ENCODE measurements at regions not wholly inside any gene's neighbourhood (a gene's known extent, or its start where the extent isn't known, plus 50 kb on each side); places are given as distances from the start of the nearest gene placed in this dataset.

DNA sequence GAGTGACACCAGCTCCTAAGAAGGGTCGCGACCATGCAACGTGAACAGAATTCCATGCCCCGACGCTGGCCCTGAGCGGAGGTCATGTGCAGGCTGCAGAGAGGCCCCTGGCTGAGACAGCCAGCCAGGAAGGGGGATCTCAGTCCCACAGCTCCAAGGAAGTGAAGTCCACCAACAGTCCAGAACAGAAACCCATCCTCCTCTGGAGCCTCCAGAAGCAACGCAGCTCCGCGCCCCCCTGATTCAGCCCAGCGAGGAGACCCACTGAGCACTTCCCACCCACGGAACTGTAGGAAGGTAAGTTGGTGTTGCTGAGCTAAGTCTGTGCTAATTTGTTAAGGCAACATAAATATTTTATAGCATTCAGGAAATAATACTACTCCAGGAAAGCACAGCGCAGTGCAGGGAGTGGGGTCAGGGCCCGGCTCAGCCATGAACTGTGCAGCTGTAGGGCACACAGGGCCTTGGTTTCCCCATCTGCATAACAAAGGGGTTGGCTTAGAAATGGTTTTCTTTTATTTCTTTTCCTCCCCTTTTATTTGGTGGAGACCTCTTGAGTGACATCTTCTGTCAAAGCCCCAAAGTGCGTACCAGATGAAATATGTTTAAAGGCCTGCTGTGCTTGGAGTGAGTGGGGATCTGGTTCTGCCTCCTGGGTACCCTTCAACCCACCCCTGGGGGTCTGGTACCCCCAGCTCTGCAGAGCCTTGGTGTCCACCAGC is 241.1 kb upstream of the PMEPA1 start:
- no peaks in the 10 kb centered on the region for H3K36me3 Mint-ChIP-seq
- H3K9me3 Mint-ChIP-seq = peaks cover 22% of the 10 kb centered on the region
- no peak for ATAC-seq
- H3K27me3 Mint-ChIP-seq = peaks cover 45% of the 10 kb centered on the region
- no peak overlapping the region for H3K4me3 Mint-ChIP-seq
- no peaks in the 10 kb centered on the region for H3K4me1 Mint-ChIP-seq
- H3K27ac Mint-ChIP-seq = no peak overlapping the region

DNA sequence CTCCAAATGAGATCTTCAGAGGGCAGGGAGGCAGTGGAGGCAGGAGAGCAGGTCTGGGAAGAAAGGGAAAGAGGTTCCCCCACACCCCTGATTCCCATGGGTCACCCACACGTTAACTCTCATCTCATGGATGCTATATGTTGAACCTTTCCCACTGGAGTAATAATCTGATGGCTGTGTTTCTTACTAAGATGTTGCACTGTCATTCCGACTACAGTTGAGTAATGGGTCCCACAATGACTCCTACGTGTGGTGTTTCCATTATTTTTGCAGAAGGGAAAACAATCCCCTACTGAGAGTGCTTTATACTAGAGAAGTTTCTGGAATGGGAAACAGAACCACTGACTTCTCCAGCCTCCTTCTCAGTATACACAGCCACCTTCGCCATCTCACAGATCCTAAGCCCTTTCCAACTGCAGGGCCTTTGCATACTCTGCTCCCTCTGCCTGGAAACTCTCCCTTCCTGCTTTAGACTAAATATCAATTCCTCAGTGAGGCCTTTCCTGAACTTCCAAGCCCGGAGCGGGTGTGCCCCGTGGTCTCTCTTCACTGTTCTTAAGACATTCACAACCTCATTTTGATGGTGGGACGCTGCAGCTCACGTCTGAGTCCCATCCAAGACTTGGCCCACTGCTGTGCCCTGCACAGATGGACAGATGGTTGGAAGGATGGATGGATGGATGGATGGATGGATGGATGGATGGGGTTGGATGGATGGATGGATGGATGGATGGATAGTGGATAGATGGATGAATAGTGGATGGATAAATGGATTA is 238.6 kb upstream of the PMEPA1 start:
- no peak overlapping the region for H3K27ac Mint-ChIP-seq
- H3K27me3 Mint-ChIP-seq = peaks cover 21% of the 10 kb centered on the region
- no peaks in the 10 kb centered on the region for H3K4me1 Mint-ChIP-seq

DNA sequence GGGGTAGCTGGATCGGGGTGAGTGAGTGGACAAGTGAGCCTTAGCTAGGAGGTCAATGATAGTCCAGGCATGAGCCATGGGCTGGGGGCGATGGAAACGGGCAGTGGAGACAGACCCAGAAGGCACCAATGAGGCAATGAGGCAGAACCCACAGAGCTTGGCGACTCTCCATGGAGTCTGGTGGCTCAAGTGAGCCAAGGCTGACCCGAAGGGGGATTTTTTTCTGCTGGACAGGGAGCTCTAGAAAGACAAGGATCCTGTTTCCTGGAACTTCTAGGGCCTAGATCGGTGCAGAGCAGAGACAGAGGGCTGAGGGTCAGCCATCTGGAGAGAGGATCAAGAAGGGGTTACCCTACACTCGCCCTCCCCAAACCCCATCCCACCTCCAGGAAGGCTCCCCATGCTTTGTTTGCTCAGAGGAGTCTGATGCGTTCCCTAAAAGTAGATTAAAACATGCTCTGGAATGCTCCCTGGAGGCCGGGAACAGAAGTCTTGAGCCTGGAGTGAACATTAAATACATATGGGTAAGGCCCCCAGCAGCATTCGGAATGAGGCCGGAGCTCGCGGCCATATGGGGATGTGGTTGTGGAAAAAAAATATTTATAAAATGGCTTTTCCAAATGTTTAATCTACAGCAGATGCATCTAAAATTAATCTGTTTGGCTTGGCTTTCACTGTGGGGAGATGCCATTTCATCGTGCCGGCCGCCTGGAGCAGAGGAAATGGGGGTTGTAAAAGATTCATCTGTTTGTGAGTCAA is 237.8 kb upstream of the PMEPA1 start:
- H3K27me3 Mint-ChIP-seq = peaks cover 21% of the 10 kb centered on the region
- no peak for ATAC-seq
- no peak overlapping the region for H3K27ac Mint-ChIP-seq
- H3K9me3 Mint-ChIP-seq = peaks cover 15% of the 10 kb centered on the region
- H3K36me3 Mint-ChIP-seq = no peaks in the 10 kb centered on the region
- no peaks in the 10 kb centered on the region for H3K4me1 Mint-ChIP-seq
- H3K4me3 Mint-ChIP-seq = no peak overlapping the region

More for the DNA sequence above, 238.6 kb upstream of the PMEPA1 start:
- Mint-ChIP-seq H3K4me3 (no peak overlapping the region), H3K9me3 (peaks cover 15% of the 10 kb centered on the region), H3K36me3 (no peaks in the 10 kb centered on the region)
- no peak for ATAC-seq

DNA sequence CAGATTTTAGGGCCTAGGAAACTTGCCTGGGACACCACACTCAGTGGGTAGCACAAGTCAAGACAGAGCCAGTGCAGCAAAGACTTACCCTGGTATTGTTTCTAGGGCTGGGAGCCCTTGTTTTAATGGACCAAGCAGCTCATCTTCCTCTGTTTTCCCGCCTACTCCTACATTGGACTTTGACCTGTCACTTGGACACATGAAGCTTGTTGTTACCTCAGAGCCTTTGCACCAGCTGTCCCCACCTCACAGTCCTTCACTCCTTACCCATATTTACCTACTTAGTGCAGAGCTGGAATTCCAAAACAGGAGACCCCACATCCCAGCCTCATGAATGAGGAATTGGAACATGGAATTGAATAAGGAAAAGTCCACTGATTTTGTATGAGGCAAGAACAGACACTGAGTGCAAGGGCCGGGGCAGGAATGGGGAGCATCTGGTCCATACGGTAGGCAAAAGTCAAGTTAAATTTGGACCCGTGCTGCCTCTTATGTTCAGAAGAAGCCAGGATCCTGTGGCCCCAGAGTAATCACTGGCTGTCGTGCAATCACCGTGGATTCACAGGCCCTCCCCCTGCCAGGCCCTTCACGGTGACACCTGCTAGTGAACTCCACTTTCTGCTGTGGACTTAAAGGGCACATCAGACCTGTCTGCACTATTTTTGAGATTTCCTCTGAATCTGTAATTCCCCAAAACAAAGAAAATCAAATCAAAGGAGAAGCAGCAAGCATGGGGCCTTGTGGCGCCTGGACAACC is 236.9 kb upstream of the PMEPA1 start:
- ATAC-seq = no peak
- H3K4me3 Mint-ChIP-seq = no peak overlapping the region
- H3K36me3 Mint-ChIP-seq = no peaks in the 10 kb centered on the region
- peaks cover 11% of the 10 kb centered on the region for H3K9me3 Mint-ChIP-seq
- H3K4me1 Mint-ChIP-seq = no peaks in the 10 kb centered on the region
- H3K27ac Mint-ChIP-seq = no peak overlapping the region
- H3K27me3 Mint-ChIP-seq = peaks cover 18% of the 10 kb centered on the region

DNA sequence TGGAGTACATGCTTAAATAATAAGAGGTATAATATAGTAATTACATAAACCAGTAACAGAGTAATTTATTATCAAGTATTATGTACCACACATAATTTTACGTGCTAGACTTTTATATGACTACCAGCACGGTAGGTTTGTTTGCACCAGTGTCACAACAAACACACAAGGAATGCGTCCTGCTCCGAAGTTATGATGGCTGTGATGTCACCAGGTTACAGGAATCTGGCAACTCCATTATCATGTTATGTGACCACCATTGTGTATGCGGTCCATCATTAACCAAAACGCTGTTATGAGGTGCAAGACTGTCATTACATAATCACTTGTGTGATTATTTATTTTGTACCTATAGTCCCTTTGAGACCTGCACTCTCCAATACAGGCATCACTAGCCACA is 235.2 kb upstream of the PMEPA1 start:
- Mint-ChIP-seq H3K4me3 (no peak overlapping the region), H3K36me3 (no peaks in the 10 kb centered on the region), H3K4me1 (no peaks in the 10 kb centered on the region), H3K27ac (no peak overlapping the region), H3K9me3 (peaks cover 9% of the 10 kb centered on the region), H3K27me3 (peaks cover 30% of the 10 kb centered on the region)
- no peak for ATAC-seq

DNA sequence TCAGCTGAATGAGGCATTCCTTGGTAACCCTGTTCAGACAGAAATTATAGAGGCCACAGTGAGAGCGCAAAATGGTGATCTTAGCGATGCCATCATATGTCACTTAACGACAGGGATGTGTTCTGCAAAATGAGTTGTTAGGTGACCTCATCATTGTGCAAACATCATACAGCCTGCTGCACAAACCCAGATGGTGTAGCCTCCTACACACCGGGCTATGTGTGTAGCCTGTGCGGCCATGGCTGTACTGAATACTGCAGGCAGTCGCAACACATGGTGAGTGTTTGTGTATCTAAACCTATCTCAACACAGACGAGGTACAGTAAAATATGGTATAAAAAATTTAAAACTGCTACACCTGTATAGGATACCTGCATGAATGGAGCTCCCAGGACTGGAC is 234.1 kb upstream of the PMEPA1 start:
- Mint-ChIP-seq H3K27ac (no peak overlapping the region), H3K9me3 (peaks cover 5% of the 10 kb centered on the region), H3K36me3 (no peaks in the 10 kb centered on the region), H3K4me3 (no peak overlapping the region), H3K27me3 (peaks cover 23% of the 10 kb centered on the region), H3K4me1 (no peaks in the 10 kb centered on the region)
- no peak for ATAC-seq

DNA sequence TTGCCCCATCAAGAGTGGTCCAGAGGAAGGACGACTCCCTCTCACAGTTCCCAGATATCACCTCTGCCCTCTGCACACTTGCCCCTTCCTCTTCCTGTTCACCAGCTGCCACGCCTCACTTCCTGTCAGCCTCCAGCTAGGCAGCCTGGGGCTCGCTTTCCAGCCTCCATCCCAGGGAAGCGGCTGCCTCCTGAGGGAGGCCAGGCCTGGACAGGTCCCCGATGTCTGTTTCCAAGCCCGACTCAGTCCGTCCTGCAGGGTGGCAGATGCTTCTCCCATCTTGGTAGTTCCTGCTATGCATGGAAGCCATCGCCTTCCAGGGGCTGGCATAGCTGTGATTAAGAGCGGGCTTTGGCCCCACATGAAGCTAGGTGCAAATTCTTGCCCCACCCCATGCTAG is 233.5 kb upstream of the PMEPA1 start:
- H3K4me1 Mint-ChIP-seq = no peaks in the 10 kb centered on the region
- no peaks in the 10 kb centered on the region for H3K36me3 Mint-ChIP-seq
- H3K4me3 Mint-ChIP-seq = no peak overlapping the region
- no peaks in the 10 kb centered on the region for H3K9me3 Mint-ChIP-seq
- H3K27ac Mint-ChIP-seq = no peak overlapping the region
- ATAC-seq = no peak
- peaks cover 21% of the 10 kb centered on the region for H3K27me3 Mint-ChIP-seq

DNA sequence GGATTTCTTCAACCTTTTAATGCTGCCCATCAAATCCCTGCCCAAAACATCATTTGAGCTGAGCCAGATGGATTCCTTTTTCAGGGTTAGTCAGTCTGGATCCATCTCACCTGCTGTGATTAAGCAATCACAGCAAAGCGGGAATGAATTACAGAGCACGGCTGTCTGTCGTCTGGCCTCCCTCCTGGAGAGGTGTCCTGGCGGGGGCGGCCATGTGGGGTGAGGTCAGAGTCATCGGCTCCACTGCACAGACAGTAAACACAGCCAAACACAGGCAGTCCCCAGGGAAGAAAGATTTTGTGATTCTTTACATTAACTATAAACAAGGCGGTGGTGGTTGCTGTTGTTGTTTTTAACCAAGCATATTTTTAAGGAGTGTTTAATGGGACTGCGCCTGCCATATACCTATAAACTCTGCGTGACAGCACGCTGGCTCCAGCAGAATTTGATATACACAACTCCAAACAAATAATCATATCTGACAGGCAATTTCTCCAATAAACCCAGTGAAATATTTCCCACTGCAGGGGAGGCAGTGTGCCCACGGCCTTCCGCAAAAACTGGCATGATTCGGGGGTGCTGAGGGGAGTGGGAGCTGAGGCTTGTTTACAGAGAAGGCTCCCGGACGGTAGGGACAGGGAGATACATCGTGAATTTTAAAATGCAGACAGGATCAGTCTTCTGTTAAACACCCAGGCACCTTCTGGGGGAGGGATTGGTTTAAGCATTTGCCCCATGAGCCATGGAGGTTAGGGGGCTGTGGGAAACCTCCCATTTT is 232.0 kb upstream of the PMEPA1 start:
- Mint-ChIP-seq H3K36me3 (no peaks in the 10 kb centered on the region), H3K4me3 (no peak overlapping the region), H3K27me3 (peaks cover 36% of the 10 kb centered on the region), H3K9me3 (no peaks in the 10 kb centered on the region), H3K4me1 (no peaks in the 10 kb centered on the region), H3K27ac (no peak overlapping the region)
- ATAC-seq = no peak

DNA sequence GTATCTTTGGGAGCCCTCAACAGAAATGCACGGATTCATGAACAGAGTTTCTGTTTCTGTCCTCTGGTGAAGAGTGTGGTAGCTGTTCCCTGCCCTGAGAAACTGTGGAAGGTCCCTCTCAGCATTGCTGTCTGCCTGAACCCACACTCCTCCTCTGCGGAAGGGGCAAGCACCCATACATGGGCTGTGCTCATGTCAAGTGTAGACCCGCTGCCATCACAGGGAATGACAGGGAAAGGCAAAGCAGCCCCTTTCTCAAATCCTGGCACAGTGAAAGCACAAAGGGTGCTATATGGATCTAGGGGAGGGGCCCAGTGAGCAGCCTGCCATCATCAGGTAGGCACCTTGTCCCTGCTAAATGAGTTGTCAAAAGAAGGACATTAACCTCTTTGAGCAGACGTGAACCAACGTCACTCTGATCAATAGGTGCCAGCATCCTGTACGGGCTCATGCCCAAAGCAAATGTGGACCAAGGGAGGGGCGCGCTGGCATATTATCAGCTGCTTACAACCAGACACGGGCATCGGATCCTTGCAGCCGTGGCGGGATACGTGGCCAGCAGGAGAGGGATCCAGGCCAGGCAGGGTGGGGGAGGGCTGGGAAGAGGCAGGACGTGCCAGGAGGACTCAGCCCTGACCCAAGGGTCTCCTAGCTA is 231.2 kb upstream of the PMEPA1 start:
- H3K27ac Mint-ChIP-seq = no peak overlapping the region
- no peak for ATAC-seq
- no peak overlapping the region for H3K4me3 Mint-ChIP-seq
- no peaks in the 10 kb centered on the region for H3K36me3 Mint-ChIP-seq
- no peaks in the 10 kb centered on the region for H3K4me1 Mint-ChIP-seq
- H3K27me3 Mint-ChIP-seq = peaks cover 38% of the 10 kb centered on the region
- H3K9me3 Mint-ChIP-seq = no peaks in the 10 kb centered on the region

DNA sequence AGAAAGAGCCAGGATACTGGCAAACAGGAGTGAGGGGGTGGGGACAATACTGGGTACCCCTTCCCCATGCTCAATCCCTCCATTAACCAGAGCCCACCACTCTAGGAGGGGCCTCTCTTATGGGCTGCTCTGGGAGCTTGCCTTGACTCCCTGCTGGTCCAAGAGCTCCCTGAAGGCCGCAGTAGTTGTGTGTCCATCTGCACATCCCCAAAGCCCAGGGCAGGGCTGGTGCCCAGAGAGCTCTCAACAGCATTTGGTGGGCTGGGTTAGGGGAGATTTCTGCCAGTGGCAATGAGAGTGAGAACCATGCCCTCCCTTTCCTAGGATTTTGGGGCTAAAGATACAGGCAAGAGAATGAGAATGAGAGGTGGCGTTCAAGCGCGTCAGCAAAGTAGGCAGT is 230.6 kb upstream of the PMEPA1 start:
- Mint-ChIP-seq H3K27ac (no peak overlapping the region), H3K4me3 (no peak overlapping the region), H3K36me3 (no peaks in the 10 kb centered on the region), H3K9me3 (no peaks in the 10 kb centered on the region), H3K4me1 (no peaks in the 10 kb centered on the region), H3K27me3 (peaks cover 44% of the 10 kb centered on the region)
- ATAC-seq = no peak

DNA sequence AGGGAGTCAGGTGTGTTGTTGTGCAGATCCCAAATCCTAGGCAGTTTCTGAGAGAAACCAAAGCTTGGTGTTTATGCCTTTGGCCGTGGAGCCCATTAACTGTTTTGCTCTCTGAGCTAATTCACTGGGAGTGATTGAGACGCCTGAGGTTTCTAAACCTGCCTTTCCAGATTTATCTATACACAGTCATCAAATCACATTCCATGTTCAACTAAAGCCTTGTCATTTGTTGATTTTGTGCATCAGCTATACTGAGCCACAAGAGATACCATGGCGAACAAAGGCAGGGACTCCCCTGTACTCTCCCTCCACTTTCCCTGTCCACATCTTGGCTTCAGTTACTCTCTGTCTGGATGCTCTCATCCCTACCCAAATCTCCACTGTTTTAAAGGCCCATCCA is 229.7 kb upstream of the PMEPA1 start:
- ATAC-seq = no peak
- no peaks in the 10 kb centered on the region for H3K4me1 Mint-ChIP-seq
- H3K27ac Mint-ChIP-seq = no peak overlapping the region
- H3K4me3 Mint-ChIP-seq = no peak overlapping the region
- no peaks in the 10 kb centered on the region for H3K36me3 Mint-ChIP-seq
- peaks cover 51% of the 10 kb centered on the region for H3K27me3 Mint-ChIP-seq
- H3K9me3 Mint-ChIP-seq = no peaks in the 10 kb centered on the region

DNA sequence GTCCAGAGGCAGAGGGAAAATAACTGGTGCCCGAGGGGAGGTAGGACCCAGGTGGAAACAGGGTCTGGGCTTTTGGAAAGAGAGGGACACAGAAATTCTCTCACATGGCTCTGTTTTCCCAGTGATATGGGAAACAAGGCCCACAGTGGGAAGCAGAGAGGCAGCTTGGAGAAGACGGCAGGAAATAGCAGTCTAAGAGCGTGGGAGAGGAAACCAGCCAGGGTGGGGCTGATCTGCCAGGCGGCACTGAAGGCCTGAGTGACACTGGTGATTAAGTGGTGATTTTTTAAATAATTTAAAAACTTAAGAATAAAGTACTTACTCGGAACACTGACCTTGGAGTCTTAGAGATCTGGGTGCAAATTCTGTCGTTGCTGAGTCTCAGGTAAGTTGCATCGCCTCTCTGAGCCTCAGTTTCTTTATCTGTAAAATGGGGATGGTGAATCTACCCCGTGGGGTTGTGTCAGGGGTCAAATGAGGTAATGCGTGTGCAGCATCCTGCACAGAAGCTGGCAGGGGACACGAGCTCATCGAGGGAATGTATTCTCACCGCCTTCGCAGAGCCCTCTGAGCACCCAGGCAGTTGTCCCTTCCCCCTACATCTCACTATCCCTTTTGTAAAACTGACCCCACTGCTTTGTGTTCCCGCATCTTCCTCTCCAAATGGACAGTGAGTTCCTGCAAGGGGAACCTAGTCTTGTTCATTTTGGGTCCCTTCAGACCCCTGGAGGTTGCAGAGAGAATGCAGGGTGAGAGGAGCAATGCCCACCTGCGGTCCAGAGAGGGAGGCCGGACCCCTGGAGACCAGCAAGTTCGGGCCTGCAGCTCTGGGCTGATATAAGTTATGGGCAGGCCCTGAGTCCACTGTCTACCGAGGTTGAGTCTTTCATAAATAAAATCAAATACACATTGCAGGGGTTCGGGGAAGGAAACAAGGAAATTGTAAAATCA is 228.6 kb upstream of the PMEPA1 start:
- Mint-ChIP-seq H3K4me3 (no peak overlapping the region), H3K36me3 (no peaks in the 10 kb centered on the region), H3K9me3 (no peaks in the 10 kb centered on the region), H3K4me1 (no peaks in the 10 kb centered on the region), H3K27me3 (peaks cover 51% of the 10 kb centered on the region), H3K27ac (no peak overlapping the region)
- no peak for ATAC-seq

DNA sequence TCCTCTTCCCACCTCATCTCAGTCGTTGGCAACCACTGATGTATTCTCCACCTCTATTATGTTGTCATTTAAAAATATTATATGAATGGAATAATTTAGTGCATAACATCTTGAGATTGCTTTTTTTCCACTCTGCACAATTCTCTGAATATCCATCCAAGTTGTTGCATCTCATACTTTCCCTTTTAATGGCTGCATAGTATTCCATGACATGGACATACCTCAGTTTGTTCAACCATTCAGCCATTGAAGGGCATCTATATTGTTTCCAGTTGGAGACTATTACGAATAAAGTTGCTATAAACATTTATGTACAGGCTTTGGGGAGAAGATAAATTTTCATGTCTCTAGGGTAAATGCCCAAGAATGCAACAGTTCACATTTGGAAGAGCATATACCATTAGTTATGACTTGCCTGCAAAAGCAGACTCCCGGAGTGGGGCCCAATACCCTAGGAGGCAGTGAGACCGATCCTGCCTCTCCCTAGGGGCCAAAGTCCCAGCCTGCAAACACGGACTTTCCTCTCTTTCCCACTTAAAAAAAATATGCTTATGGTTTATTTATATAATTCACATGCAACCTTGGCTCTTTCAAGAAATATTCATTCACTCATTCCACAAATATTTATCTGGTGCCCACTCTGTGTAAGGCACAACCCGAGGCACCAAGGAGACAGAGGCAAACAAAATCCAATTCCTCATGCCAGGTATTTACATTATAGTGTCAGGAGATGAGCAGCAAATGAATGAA is 227.0 kb upstream of the PMEPA1 start:
- no peaks in the 10 kb centered on the region for H3K36me3 Mint-ChIP-seq
- no peak overlapping the region for H3K4me3 Mint-ChIP-seq
- H3K27me3 Mint-ChIP-seq = peaks cover 47% of the 10 kb centered on the region
- no peak overlapping the region for H3K27ac Mint-ChIP-seq
- no peaks in the 10 kb centered on the region for H3K4me1 Mint-ChIP-seq
- no peaks in the 10 kb centered on the region for H3K9me3 Mint-ChIP-seq
- ATAC-seq = no peak
